Mucosa of descending colon (tissue), 3 donors: ENCODE measurements at regions not wholly inside any gene's neighbourhood (a gene's known extent, or its start where the extent isn't known, plus 50 kb on each side); places are given as distances from the start of the nearest gene placed in this dataset.

Experiments
- ATAC-seq: fragments of 200-7000 bp; cut with Tn5 transposase; one replicate; pipeline ENCODE4 v1.9.1; 2020; ENCODE audit warnings: mild to moderate bottlenecking, moderate library complexity
- DNase-seq, 3 donors: peaks; one replicate each; pipeline ENCODE4 v3.0.0-alpha.2; 2020
- H3K36me3 ChIP-seq: fragments of 200-600 bp; one replicate; pipeline ENCODE4 v1.8.0; 2021; ENCODE audit warnings: low read depth, mild to moderate bottlenecking
- H3K4me1 ChIP-seq: fragments of 200-600 bp; one replicate; pipeline ENCODE4 v1.8.0; 2021; ENCODE audit warnings: low read depth, mild to moderate bottlenecking
- H3K4me3 ChIP-seq: fragments of 200-600 bp; one replicate; pipeline ENCODE4 v1.8.0; 2021; ENCODE audit warnings: mild to moderate bottlenecking
- H3K9me3 ChIP-seq: fragments of 200-600 bp; one replicate; pipeline ENCODE4 v1.8.0; 2021; ENCODE audit warnings: mild to moderate bottlenecking
- intact Hi-C, 2 donors: fragments of 100-400 bp; cut with DNase I in 1 of 2; cut with micrococcal nuclease in 1 of 2; formaldehyde crosslinking; loops; one replicate each; pipeline versions ENCODE4 v1.11.0 to v1.11.1; 2022; cut with DNase I, micrococcal nuclease
- TF ChIP-seq, protein P1 (sequence below): fragments of 200-600 bp; IDR thresholded peaks from one replicate; pipeline ENCODE4 v1.8.0; 2022; ENCODE audit warnings: antibody characterized with exemption, mild to moderate bottlenecking
- donor health status: DM: no; HTN: no; CAD: no; lungs with moderate emphysema.
- donor health status: DM: no; HTN: no; CAD: no.
- donor health status: DM: no; HTN: yes; CAD: no.

GRCh38 chr6:159375014-159375413, 205.8 kb downstream of the FNDC1 start:
- Histone ChIP-seq H3K9me3 (peaks cover 2% of the 10 kb centered on the region), H3K4me3 (no peak overlapping the region), H3K36me3 (no peaks in the 10 kb centered on the region), H3K4me1 (no peaks in the 10 kb centered on the region)
- TF ChIP-seq, protein P1, sequence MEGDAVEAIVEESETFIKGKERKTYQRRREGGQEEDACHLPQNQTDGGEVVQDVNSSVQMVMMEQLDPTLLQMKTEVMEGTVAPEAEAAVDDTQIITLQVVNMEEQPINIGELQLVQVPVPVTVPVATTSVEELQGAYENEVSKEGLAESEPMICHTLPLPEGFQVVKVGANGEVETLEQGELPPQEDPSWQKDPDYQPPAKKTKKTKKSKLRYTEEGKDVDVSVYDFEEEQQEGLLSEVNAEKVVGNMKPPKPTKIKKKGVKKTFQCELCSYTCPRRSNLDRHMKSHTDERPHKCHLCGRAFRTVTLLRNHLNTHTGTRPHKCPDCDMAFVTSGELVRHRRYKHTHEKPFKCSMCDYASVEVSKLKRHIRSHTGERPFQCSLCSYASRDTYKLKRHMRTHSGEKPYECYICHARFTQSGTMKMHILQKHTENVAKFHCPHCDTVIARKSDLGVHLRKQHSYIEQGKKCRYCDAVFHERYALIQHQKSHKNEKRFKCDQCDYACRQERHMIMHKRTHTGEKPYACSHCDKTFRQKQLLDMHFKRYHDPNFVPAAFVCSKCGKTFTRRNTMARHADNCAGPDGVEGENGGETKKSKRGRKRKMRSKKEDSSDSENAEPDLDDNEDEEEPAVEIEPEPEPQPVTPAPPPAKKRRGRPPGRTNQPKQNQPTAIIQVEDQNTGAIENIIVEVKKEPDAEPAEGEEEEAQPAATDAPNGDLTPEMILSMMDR, result no peak
- intact Hi-C loops, result no loop called here
- DNase-seq (no peak), ATAC-seq (no peak)

- Histone ChIP-seq H3K36me3 (no peaks in the 10 kb centered on the region), H3K4me3 (no peak overlapping the region), H3K4me1 (no peaks in the 10 kb centered on the region), H3K9me3 (peaks cover 14% of the 10 kb centered on the region)
- DNase-seq, result no peak
- TF ChIP-seq, protein P1, result no peak
- no peak for ATAC-seq
- intact Hi-C loops, result no loop called here
Observed at GRCh38 chr6:159373670-159374069, 204.5 kb downstream of the FNDC1 start.

DNA sequence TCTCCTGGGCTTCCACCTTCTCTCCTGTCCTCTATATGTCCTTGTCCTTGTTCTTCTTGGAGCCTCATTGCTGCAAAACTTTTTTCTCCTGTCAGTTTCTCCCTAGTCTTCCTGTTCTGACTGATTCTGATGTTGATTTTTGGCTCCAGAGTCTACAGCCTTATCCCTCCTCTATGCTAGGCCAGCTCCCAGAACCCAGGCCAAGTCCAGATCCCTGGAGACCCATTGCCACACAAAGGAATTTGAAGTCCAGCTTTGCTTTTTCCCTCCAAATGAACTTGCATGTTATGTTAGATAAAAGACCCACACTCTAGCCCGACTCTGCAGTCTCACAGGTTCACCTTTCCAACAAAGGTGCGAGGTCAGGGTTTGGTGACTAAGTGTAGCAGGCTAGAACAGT, 203.1 kb downstream of the FNDC1 start:
- intact Hi-C loops, result no loop called here
- ATAC-seq, result no peak
- no peak for DNase-seq
- TF ChIP-seq, protein P1, result no peak
- H3K4me3 ChIP-seq, result no peak overlapping the region
- H3K4me1 ChIP-seq, result no peaks in the 10 kb centered on the region
- no peaks in the 10 kb centered on the region for H3K36me3 ChIP-seq
- H3K9me3 ChIP-seq, result peaks cover 14% of the 10 kb centered on the region

DNA sequence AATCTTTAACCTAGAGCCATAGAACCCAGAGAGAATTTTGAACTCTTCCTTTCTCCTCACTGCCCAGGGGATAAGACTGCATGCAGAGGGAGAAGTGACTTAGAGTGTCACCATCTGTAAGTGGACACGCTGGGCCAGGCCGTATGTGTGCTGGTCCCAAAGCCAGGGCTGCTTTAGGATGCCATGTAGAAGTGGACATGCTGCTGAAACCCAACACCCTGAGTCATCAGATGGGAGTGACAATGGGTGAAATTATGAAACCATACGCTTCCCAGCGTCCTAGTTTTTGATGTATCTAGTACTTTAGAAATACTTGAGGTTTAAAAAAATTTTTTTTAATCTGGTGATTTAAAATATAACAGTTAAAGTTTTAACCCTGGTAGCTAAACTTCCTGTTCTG, 191.1 kb downstream of the FNDC1 start:
- DNase-seq (no peak), ATAC-seq (no peak)
- Histone ChIP-seq H3K9me3 (no peaks in the 10 kb centered on the region), H3K36me3 (no peaks in the 10 kb centered on the region), H3K4me3 (no peak overlapping the region), H3K4me1 (no peaks in the 10 kb centered on the region)
- intact Hi-C loops, result no loop called here
- TF ChIP-seq, protein P1, result no peak

- no peak overlapping the region for H3K4me3 ChIP-seq
- ATAC-seq, result no peak
- DNase-seq, result no peak
- no peaks in the 10 kb centered on the region for H3K4me1 ChIP-seq
- no peaks in the 10 kb centered on the region for H3K9me3 ChIP-seq
- intact Hi-C loops, result no loop called here
- TF ChIP-seq, protein P1, result no peak
- H3K36me3 ChIP-seq, result no peaks in the 10 kb centered on the region
Observed at GRCh38 chr6:159359581-159360297, 190.5 kb downstream of the FNDC1 start.

- Histone ChIP-seq H3K4me1 (no peaks in the 10 kb centered on the region), H3K9me3 (no peaks in the 10 kb centered on the region), H3K36me3 (no peaks in the 10 kb centered on the region), H3K4me3 (no peak overlapping the region)
- intact Hi-C loops, result no loop called here
- TF ChIP-seq, protein P1, result no peak
- ATAC-seq (no peak), DNase-seq (no peak)
Observed at GRCh38 chr6:159358562-159358961, 189.4 kb downstream of the FNDC1 start.
